Amygdala (tissue), 56 donors: ENCODE measurements at regions not wholly inside any gene's neighbourhood (a gene's known extent, or its start where the extent isn't known, plus 50 kb on each side); places are given as distances from the start of the nearest gene placed in this dataset.
A peak's percentile ranks its signal among the peaks of the same experiment; 100 is the strongest.

Experiments used
- DNase-seq, 56 donors: peaks; one replicate each; lab custom pipeline; 2025; lab: John Stamatoyannopoulos, UW

- no peak for DNase-seq
These were observed 56.8 kb upstream of the GRIA4 start for GRCh38 chr11:105553025-105553424.

DNA sequence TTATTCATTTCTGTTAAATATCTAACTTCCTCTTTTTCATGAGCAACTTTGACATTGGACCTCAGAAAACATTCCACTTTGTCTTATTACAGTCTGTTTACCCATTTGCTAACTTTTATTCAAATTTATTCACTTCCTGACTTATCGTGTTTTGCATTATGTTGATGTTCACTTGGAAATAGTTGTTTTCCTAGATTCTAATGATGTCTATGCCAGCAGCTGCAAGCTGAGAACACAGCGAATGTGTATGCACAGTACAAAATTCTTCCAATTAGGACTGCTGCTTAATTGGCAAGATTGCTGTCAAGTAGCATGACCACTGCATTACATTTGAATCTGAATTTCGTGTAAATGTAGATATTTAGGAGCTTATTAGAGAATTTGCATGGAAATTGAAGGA is 61.5 kb upstream of the GRIA4 start:
- no peak for DNase-seq

DNA sequence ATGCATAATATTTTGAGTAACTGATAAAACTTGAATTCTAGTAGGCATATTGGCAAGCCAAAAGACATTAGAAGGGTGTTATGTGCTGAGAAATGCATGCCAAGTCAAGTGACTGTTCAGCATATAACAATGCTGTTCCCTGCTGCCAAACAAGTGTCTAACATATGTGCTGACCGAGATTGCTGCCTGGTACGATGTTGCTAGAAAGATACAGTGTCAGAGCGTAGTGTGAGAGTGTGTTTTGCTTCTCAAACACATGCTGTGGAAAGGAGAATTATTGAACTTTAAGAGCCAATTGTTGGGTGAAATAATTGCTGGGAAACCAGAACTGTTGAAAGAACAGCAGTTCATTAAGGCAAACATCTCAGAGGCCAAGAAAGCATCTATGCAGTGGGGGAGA is 71.3 kb upstream of the GRIA4 start:
- no peak for DNase-seq

GRCh38 chr11:105537531-105537930 is 72.3 kb upstream of the GRIA4 start:
- DNase-seq: no peak

DNA sequence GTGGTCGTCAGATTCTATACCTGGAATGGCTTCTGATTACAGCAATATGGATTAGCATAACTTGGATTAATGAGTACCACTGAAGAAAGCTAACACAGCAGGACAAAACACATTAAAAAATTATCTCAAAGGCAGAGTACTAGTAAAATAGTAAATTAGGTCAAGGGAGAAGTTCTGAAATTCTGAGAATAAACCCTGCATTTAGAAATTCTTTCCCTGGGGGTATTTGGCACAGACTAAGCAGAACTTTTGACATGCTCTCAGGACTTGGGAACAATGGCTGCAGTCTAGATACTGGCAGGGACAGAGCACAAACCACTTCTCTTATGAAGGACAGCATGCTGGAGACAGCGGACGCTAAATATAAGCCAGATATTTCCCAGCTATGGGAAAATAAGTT is 85.6 kb upstream of the GRIA4 start:
- DNase-seq: no peak

- no peak for DNase-seq
These were observed 89.0 kb upstream of the GRIA4 start for GRCh38 chr11:105520706-105521345.

DNA sequence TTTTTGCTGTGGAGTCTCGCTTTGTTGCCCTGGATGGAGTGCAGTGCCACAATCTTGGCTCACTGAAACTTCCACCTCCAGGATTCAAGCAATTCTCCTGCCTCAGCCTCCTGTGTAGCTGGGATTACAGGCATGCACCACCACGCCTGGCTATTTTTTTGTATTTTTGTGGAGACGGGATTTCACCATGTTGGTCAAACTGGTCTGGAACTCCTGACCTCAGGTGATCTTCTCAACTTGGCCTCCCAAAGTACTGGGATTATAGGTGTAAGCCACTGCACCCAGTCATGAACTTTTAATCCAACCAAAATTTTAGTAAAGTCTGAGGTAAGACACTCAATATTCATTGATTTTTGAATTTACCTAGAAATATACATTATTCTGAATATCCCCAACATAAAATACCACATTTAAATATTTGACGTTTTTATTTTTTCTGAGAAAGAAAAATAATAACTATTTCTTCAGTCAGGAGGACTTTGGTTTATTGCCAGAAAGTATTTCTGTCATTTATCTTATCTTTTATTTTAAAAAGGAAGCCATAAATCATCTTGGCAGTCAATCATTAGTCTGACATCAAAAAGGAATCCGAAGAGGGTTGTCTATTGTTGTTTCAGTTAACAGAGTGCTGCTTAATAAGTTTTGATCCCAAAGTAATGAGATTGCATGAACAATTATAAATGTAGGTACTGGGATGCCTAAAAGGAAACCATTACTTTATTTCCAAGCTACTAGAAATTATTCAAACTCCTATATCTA is 102.2 kb upstream of the GRIA4 start:
- DNase-seq: no peak

GRCh38 chr11:105492010-105492409 is 117.9 kb upstream of the GRIA4 start:
- no peak for DNase-seq

DNA sequence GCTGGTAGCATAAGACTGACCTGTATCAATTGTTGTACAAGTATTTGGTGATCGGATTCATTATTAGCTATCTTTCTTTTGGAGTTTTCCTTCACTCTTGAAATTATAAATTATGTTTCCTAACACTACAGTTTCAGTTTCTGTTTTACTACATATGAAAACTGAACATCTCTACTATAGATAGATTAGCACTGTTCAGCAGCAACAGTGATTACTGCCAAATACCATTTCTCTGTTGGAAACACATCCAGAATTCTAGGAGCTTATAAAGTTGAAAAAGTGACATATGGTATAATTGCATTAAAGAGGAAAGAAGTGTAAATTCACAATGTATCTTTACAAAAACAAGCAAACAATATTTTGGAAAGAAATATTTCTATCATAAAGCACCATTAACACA is 118.5 kb upstream of the GRIA4 start:
- DNase-seq: no peak

DNA sequence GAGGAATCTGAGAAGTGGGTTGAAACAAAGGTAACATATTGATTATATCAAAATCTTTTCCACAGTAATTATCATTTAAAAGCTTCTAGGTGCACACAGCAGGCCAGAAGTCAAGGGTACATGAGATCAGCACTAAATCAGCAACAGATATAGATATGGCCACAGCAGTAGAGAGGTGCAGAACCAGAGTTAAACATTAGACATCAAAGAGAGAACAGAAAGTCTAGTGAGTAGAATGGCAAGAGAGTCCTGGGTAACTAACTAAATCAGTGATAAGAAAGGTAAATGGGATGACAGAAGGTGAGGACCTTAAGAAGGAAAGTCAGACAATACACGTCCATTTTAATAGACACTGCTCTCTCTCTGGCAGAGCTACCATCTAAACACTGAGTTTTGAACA is 119.5 kb upstream of the GRIA4 start:
- DNase-seq: no peak

GRCh38 chr11:105489446-105489845 is 120.4 kb upstream of the GRIA4 start:
- peak in 13 of 56 donors; percentile 1 to 30 (median 8) for DNase-seq

GRCh38 chr11:105486929-105487328 is 122.9 kb upstream of the GRIA4 start:
- no peak for DNase-seq

- no peak for DNase-seq
These were observed 139.9 kb upstream of the GRIA4 start for GRCh38 chr11:105469931-105470330.

- DNase-seq: no peak
These were observed 141.7 kb upstream of the GRIA4 start for GRCh38 chr11:105468154-105468553.

DNA sequence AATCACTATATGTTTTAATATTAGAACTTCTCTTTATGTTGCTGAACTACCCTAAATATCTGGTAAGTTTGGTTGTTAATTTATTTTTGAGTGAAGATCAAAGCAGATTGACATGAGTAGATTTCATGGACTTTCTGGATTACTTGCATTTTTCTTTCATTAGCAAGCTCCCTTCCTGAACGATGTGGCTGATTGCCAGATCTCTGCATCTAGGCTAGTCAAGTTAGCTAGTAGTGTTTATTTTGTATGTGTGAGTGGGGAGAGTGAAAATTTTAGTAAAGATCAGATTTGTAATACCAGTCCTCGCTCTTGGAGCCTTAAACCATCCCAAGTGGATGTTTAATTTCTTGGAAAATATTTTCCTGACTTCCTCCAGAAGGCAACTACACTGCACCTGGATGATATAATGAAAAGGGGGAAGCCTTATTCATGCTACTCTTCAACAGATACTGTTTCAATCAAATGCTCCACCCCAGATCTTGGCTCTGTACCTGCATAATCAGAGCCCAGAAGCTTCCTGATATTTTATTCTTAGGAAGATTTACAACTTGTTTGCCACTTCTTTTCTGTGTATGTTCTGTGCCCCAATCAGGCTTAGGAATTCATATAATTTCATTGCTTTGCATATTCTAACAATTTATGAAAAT is 143.2 kb upstream of the GRIA4 start:
- DNase-seq: no peak

GRCh38 chr11:105458071-105458470 is 151.8 kb upstream of the GRIA4 start:
- DNase-seq: no peak

GRCh38 chr11:105456950-105457349 is 152.9 kb upstream of the GRIA4 start:
- DNase-seq: no peak

DNA sequence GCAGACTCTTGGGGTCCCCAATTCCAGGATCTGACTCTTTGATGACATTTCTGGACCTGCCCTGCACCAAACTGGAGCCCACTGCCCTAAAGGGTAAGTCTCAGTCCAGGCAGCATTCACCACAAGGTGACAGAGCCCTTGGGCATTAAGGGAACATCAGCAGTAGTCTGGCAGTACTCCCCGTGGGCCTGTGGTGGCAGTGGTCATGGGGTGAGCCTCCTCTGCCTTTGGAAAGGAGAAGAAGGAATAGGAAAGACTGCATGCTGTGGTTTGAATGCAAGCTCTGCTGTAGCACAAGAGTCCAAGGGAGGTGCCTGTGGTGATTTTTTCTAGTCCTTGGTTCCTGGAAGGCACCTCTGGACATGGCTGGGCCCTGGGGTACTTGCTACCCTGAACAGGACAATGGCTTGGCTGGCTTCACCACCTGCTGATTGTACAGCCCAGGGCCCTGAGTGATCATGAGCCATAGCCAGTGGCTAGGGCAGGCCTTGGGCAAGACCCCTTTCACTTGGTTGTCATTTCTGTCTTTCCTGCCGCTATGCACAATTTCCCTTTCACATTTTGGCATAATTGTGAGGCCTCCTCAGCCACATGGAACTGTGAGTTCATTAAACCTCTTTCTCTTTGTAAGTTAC is 160.7 kb upstream of the GRIA4 start:
- DNase-seq: no peak

DNA sequence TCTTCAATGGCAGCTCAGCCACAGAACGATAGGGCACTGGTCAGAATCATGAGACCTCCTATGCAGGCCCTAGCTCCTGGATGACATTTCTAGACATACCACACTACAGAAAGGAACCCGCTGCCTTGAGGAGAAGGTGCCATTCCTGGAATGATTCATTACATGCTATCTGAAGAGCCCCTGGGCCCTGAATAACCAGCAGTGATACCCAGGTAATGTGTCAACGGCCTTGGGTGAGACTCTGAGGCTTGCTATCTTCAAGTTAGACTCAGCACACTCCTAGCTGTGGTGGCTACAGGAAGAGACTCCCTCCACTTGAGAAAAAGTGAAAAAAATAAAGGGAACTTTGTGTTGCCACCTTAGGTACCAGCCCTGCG is 161.2 kb upstream of the GRIA4 start:
- no peak for DNase-seq

- no peak for DNase-seq
These were observed 161.8 kb upstream of the GRIA4 start for GRCh38 chr11:105447936-105448702.

GRCh38 chr11:105443623-105444022 is 166.2 kb upstream of the GRIA4 start:
- no peak for DNase-seq
